CD14-positive monocyte (primary cell): ENCODE measurements at regions not wholly inside any gene's neighbourhood (a gene's known extent, or its start where the extent isn't known, plus 50 kb on each side); places are given as distances from the start of the nearest gene placed in this dataset.

ENCODE experiments used
- DNase-seq, 3 donors: peaks; one replicate each; pipeline ENCODE4 v3.0.0-alpha.2; 2011 to 2022
- H2AFZ ChIP-seq: 2 replicates; pipeline ENCODE4 v1.6.0; 2012; ENCODE audit warnings: mild to moderate bottlenecking, low read depth, low read length, inconsistent platforms; ENCODE audit not compliant: insufficient read depth, poor library complexity, severe bottlenecking
- H3K27ac ChIP-seq, 2 donors: 1 replicate in 1 of 2; 2 replicates in 1 of 2; pipeline ENCODE4 v1.5.1; 2012 to 2013; ENCODE audit warnings: low read length in 2 of 2, control low read depth in 1 of 2, inconsistent platforms in 1 of 2, low read depth in 1 of 2, mild to moderate bottlenecking in 1 of 2
- H3K27me3 ChIP-seq, 2 donors: one replicate each; pipeline versions ENCODE4 v1.6.0 to v1.6.1; 2011 to 2013; ENCODE audit warnings: low read length in 2 of 2; ENCODE audit not compliant: control insufficient read depth in 2 of 2, insufficient read depth in 2 of 2
- H3K36me3 ChIP-seq, 2 donors: replicated peaks in 1 of 2; 1 replicate in 1 of 2; 2 replicates in 1 of 2; pipeline versions ENCODE4 v1.5.1 to v1.6.1; 2012 to 2013; ENCODE audit warnings: low read length in 2 of 2, control low read depth in 1 of 2, inconsistent platforms in 1 of 2, mild to moderate bottlenecking in 1 of 2; ENCODE audit not compliant: insufficient read depth in 2 of 2, control insufficient read depth in 1 of 2
- H3K4me1 ChIP-seq, 2 donors: 1 replicate in 1 of 2; 2 replicates in 1 of 2; pipeline versions ENCODE4 v1.5.1 to v1.6.1; 2012 to 2013; ENCODE audit warnings: low read length in 2 of 2, control low read depth in 1 of 2, inconsistent platforms in 1 of 2, mild to moderate bottlenecking in 1 of 2, moderate library complexity in 1 of 2; ENCODE audit not compliant: insufficient read depth in 2 of 2, control insufficient read depth in 1 of 2
- H3K4me2 ChIP-seq: replicated peaks from 2 replicates; pipeline ENCODE3; 2012; ENCODE audit warnings: low read length, moderate library complexity, mild to moderate bottlenecking; ENCODE audit not compliant: poor library complexity, severe bottlenecking; ENCODE audit errors: extremely low read depth
- H3K4me3 ChIP-seq, 3 experiments: fragments of 200-600 bp in 1 of 3; sonication (generic) in 1 of 3; replicated peaks in 1 of 3; 1 replicate in 2 of 3; 2 replicates in 1 of 3; pipeline ENCODE4 v1.5.1; 2011 to 2013; ENCODE audit warnings: low read length in 3 of 3, mild to moderate bottlenecking in 3 of 3, control low read depth in 2 of 3, low read depth in 2 of 3, inconsistent platforms in 1 of 3, moderate library complexity in 1 of 3
- H3K79me2 ChIP-seq: 2 replicates; pipeline ENCODE4 v1.6.0; 2012; ENCODE audit warnings: mild to moderate bottlenecking, control low read depth, inconsistent platforms, low read length, moderate library complexity; ENCODE audit not compliant: insufficient read depth
- H3K9ac ChIP-seq: 2 replicates; pipeline ENCODE4 v1.6.0; 2017; ENCODE audit warnings: low read length, mild to moderate bottlenecking; ENCODE audit not compliant: insufficient read depth, poor library complexity, severe bottlenecking
- H3K9me3 ChIP-seq, 2 donors: replicated peaks in 1 of 2; 1 replicate in 1 of 2; 2 replicates in 1 of 2; pipeline versions ENCODE4 v1.5.1 to v1.6.1; 2012 to 2013; ENCODE audit warnings: low read length in 2 of 2, control low read depth in 1 of 2; ENCODE audit not compliant: control insufficient read depth in 1 of 2, insufficient read depth in 1 of 2
- H4K20me1 ChIP-seq: 2 replicates; pipeline ENCODE4 v1.6.0; 2012; ENCODE audit warnings: mild to moderate bottlenecking, low read length, control low read depth, moderate library complexity; ENCODE audit not compliant: insufficient read depth
- H3K27ac Mint-ChIP-seq, 7 donors: one replicate each; pipeline ENCODE4 v1.8.0; 2020; ENCODE audit warnings: mild to moderate bottlenecking in 7 of 7, mixed read lengths in 7 of 7, moderate library complexity in 6 of 7, inconsistent platforms in 2 of 7
- H3K27me3 Mint-ChIP-seq, 3 donors: one replicate each; pipeline ENCODE4 v1.8.0; 2021 to 2022; ENCODE audit warnings: low read depth in 3 of 3, mild to moderate bottlenecking in 3 of 3, mixed read lengths in 3 of 3, moderate library complexity in 3 of 3, inconsistent platforms in 1 of 3
- H3K36me3 Mint-ChIP-seq, 2 donors: one replicate each; pipeline ENCODE4 v1.8.0; 2020; ENCODE audit warnings: mixed read lengths in 2 of 2, inconsistent platforms in 1 of 2, mild to moderate bottlenecking in 1 of 2
- H3K4me1 Mint-ChIP-seq: one replicate; pipeline ENCODE4 v1.8.0; 2020; ENCODE audit warnings: mild to moderate bottlenecking, mixed read lengths
- H3K4me3 Mint-ChIP-seq, 2 donors: one replicate each; pipeline ENCODE4 v1.8.0; 2020; ENCODE audit warnings: mild to moderate bottlenecking in 2 of 2, mixed read lengths in 2 of 2, moderate library complexity in 1 of 2
- H3K9me3 Mint-ChIP-seq, 7 donors: one replicate each; pipeline ENCODE4 v1.8.0; 2020 to 2022; ENCODE audit warnings: mixed read lengths in 7 of 7, mild to moderate bottlenecking in 6 of 7, moderate library complexity in 6 of 7, inconsistent platforms in 2 of 7
- WGBS: methylation state at CpG from one replicate; pipeline ENCODE4 v1.1.5; 2013; ENCODE audit warnings: missing lambda C conversion rate; ENCODE audit not compliant: insufficient coverage; 5-methylcytosine and 5-hydroxymethylcytosine counted together
- intact Hi-C, 2 donors: fragments of 100-400 bp; cut with micrococcal nuclease; formaldehyde crosslinking; loops; one replicate each; pipeline versions ENCODE4 v1.15.0 to v1.15.1; 2023
- TF ChIP-seq, protein P1 (sequence below): fragments of 200-600 bp; IDR thresholded peaks from one replicate; pipeline ENCODE4 v1.8.0; 2022; ENCODE audit warnings: antibody characterized with exemption, mild to moderate bottlenecking

GRCh38 chr16:63703612-63704011, 1418.3 kb downstream of the CDH11 start:
- TF ChIP-seq, protein P1, sequence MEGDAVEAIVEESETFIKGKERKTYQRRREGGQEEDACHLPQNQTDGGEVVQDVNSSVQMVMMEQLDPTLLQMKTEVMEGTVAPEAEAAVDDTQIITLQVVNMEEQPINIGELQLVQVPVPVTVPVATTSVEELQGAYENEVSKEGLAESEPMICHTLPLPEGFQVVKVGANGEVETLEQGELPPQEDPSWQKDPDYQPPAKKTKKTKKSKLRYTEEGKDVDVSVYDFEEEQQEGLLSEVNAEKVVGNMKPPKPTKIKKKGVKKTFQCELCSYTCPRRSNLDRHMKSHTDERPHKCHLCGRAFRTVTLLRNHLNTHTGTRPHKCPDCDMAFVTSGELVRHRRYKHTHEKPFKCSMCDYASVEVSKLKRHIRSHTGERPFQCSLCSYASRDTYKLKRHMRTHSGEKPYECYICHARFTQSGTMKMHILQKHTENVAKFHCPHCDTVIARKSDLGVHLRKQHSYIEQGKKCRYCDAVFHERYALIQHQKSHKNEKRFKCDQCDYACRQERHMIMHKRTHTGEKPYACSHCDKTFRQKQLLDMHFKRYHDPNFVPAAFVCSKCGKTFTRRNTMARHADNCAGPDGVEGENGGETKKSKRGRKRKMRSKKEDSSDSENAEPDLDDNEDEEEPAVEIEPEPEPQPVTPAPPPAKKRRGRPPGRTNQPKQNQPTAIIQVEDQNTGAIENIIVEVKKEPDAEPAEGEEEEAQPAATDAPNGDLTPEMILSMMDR: no peak
- Mint-ChIP-seq H3K27ac (no peak overlapping the region), H3K9me3 (peaks cover 0 to 10% (median 3%) of the 10 kb centered on the region in 7 donors), H3K27me3 (peaks cover 0 to 1% (median 0%) of the 10 kb centered on the region in 3 donors), H3K4me3 (no peak overlapping the region), H3K4me1 (no peaks in the 10 kb centered on the region), H3K36me3 (no peaks in the 10 kb centered on the region)
- Histone ChIP-seq H3K9me3 (peaks cover 0 to 10% of the 10 kb centered on the region in 2 donors), H3K4me1 (no peaks in the 10 kb centered on the region), H4K20me1 (no peaks in the 10 kb centered on the region), H3K36me3 (no peaks in the 10 kb centered on the region), H3K27me3 (no peaks in the 10 kb centered on the region), H2AFZ (no peak overlapping the region), H3K4me3 (no peak overlapping the region), H3K9ac (no peak overlapping the region), H3K27ac (no peak overlapping the region), H3K79me2 (no peaks in the 10 kb centered on the region), H3K4me2 (no peak overlapping the region)
- intact Hi-C loops: no loop called here
- WGBS: 89% methylated on average over 6 of the region's 13 CpGs
- no peak for DNase-seq

DNA sequence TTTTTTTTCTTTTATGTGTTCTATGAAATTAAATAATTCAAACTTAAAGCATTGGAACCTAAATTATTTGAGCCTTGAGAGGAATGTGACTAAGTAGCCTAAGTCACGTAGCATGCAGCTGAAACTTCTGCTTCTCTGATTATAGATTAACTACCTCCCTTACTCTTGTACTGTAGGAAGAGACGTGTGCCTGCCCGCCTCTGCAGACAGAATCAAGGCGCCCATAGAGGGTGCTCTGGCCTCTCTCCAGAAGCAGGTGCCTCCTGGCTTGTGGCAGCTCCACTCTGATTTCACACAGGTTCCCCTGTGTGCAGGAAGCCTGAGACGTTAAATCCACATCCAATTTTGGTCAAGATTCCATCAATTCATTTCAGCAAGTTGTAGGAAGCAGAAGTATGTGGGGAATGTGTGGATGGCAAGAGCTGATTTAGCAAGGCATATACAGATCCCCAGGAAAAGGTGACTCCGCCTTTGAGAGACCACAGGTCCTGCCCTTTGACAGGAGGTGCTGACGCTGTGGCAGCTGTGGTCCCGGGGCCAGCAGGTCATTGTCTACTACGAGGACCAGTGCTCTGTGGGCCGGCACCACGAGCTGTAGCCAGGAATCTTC, 1418.8 kb downstream of the CDH11 start:
- intact Hi-C loops: no loop called here

More for the DNA sequence above, 1418.8 kb downstream of the CDH11 start:
- Histone ChIP-seq H3K4me3 (no peak overlapping the region), H3K79me2 (no peaks in the 10 kb centered on the region), H2AFZ (no peak overlapping the region), H3K4me2 (no peak overlapping the region), H3K36me3 (no peaks in the 10 kb centered on the region), H3K27me3 (no peaks in the 10 kb centered on the region), H3K27ac (no peak overlapping the region), H3K9ac (no peak overlapping the region), H3K4me1 (no peaks in the 10 kb centered on the region), H3K9me3 (peaks cover 0 to 10% of the 10 kb centered on the region in 2 donors), H4K20me1 (no peaks in the 10 kb centered on the region)
- Mint-ChIP-seq H3K4me3 (no peak overlapping the region), H3K36me3 (no peaks in the 10 kb centered on the region), H3K4me1 (no peaks in the 10 kb centered on the region), H3K9me3 (peaks cover 0 to 10% (median 3%) of the 10 kb centered on the region in 7 donors), H3K27me3 (peaks cover 0 to 1% (median 0%) of the 10 kb centered on the region in 3 donors), H3K27ac (no peak overlapping the region)
- 66% methylated on average over 5 of the region's 11 CpGs for WGBS
- no peak for DNase-seq
- TF ChIP-seq, protein P1: no peak
